Natural killer cell (primary cell): ENCODE measurements at regions not wholly inside any gene's neighbourhood (a gene's known extent, or its start where the extent isn't known, plus 50 kb on each side); places are given as distances from the start of the nearest gene placed in this dataset.

ENCODE experiments used
- ATAC-seq, 3 donors: fragments of 150-1000 bp in 2 of 3; fragments of 200-7000 bp in 1 of 3; cut with Tn5 transposase; 1 replicate in 1 of 3; 2 replicates in 2 of 3; pipeline ENCODE4 v1.10.0; 2021; ENCODE audit warnings: mild to moderate bottlenecking in 2 of 3, moderate library complexity in 2 of 3
- DNase-seq, 2 donors: peaks; one replicate each; pipeline versions ENCODE4 v3.0.0 to v3.0.0-alpha.2; 2013 to 2021; ENCODE audit warnings: mixed read lengths in 1 of 2
- H3K27ac ChIP-seq: one replicate; pipeline ENCODE4 v1.5.1; 2013; ENCODE audit warnings: mild to moderate bottlenecking, low read length
- H3K27me3 ChIP-seq: one replicate; pipeline ENCODE4 v1.6.1; 2013; ENCODE audit warnings: low read length; ENCODE audit not compliant: control insufficient read depth, insufficient read depth
- H3K36me3 ChIP-seq: one replicate; pipeline ENCODE4 v1.6.1; 2013; ENCODE audit warnings: low read length; ENCODE audit not compliant: control insufficient read depth, insufficient read depth
- H3K4me1 ChIP-seq: one replicate; pipeline ENCODE4 v1.6.1; 2013; ENCODE audit warnings: low read length; ENCODE audit not compliant: control insufficient read depth, insufficient read depth
- H3K4me3 ChIP-seq: one replicate; pipeline ENCODE4 v1.5.1; 2013; ENCODE audit warnings: low read length
- H3K9me3 ChIP-seq: one replicate; pipeline ENCODE4 v1.6.1; 2013; ENCODE audit warnings: low read length; ENCODE audit not compliant: control insufficient read depth, insufficient read depth
- H3K27ac Mint-ChIP-seq, 2 donors: one replicate each; pipeline ENCODE4 v1.8.0; 2022; ENCODE audit warnings: mild to moderate bottlenecking in 2 of 2, mixed read lengths in 2 of 2, moderate library complexity in 1 of 2
- H3K27me3 Mint-ChIP-seq, 2 donors: one replicate each; pipeline ENCODE4 v1.8.0; 2022; ENCODE audit warnings: low read depth in 2 of 2, mixed read lengths in 2 of 2
- H3K36me3 Mint-ChIP-seq: one replicate; pipeline ENCODE4 v1.8.0; 2022; ENCODE audit warnings: mixed read lengths
- H3K4me1 Mint-ChIP-seq, 2 donors: one replicate each; pipeline ENCODE4 v1.8.0; 2022; ENCODE audit warnings: mixed read lengths in 2 of 2
- H3K4me3 Mint-ChIP-seq: one replicate; pipeline ENCODE4 v1.8.0; 2022; ENCODE audit warnings: mild to moderate bottlenecking, moderate library complexity, mixed read lengths
- H3K9me3 Mint-ChIP-seq, 2 donors: one replicate each; pipeline ENCODE4 v1.8.0; 2022; ENCODE audit warnings: mixed read lengths in 2 of 2
- WGBS: methylation state at CpG from one replicate; pipeline ENCODE4 v1.1.7; 2013; ENCODE audit warnings: missing lambda C conversion rate; ENCODE audit not compliant: insufficient coverage; 5-methylcytosine and 5-hydroxymethylcytosine counted together
- intact Hi-C: fragments of 100-400 bp; cut with micrococcal nuclease; formaldehyde crosslinking; loops from one replicate; pipeline ENCODE4 v1.14.2; 2022
- TF ChIP-seq, protein P1 (sequence below): fragments of 200-600 bp; IDR thresholded peaks from one replicate; pipeline ENCODE4 v1.8.0; 2022; ENCODE audit warnings: antibody characterized with exemption

DNA sequence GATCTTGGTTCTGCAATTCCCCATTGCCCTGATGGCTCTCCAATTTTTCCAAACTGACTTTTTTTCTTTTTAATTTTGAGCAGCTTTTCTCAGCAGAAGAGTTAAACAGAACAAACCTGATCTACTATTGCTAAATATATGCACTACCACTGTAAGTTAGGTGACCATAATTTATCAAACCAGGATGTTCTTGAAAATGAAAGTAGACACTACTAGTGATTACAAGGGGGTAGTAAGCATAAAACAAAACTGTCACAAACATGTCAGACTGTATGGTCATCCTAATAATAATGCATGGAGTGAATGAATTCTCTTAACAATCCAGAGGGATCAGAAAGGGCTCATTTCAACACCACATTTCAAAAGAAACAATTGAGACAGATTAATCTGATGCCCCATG, 183.0 kb upstream of the FOXN3 start:
- intact Hi-C loops, result no loop called here
- peaks cover 3% of the 10 kb centered on the region for H3K36me3 ChIP-seq
- TF ChIP-seq, protein P1, sequence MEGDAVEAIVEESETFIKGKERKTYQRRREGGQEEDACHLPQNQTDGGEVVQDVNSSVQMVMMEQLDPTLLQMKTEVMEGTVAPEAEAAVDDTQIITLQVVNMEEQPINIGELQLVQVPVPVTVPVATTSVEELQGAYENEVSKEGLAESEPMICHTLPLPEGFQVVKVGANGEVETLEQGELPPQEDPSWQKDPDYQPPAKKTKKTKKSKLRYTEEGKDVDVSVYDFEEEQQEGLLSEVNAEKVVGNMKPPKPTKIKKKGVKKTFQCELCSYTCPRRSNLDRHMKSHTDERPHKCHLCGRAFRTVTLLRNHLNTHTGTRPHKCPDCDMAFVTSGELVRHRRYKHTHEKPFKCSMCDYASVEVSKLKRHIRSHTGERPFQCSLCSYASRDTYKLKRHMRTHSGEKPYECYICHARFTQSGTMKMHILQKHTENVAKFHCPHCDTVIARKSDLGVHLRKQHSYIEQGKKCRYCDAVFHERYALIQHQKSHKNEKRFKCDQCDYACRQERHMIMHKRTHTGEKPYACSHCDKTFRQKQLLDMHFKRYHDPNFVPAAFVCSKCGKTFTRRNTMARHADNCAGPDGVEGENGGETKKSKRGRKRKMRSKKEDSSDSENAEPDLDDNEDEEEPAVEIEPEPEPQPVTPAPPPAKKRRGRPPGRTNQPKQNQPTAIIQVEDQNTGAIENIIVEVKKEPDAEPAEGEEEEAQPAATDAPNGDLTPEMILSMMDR, result no peak
- no peak overlapping the region for H3K4me3 ChIP-seq
- H3K27ac Mint-ChIP-seq, result peak overlapping the region; percentile 87 to 93
- H3K4me1 ChIP-seq, result peaks cover 2% of the 10 kb centered on the region
- ATAC-seq (peak; percentile 55 to 67 (median 65)), DNase-seq (no peak)
- H3K27ac ChIP-seq, result peak overlapping the region; percentile 65
- no peaks in the 10 kb centered on the region for H3K27me3 Mint-ChIP-seq
- H3K27me3 ChIP-seq, result no peaks in the 10 kb centered on the region
- H3K9me3 ChIP-seq, result peaks cover 6% of the 10 kb centered on the region
- H3K9me3 Mint-ChIP-seq, result peaks cover 0 to 15% of the 10 kb centered on the region in 2 donors
- peaks cover 29% of the 10 kb centered on the region for H3K36me3 Mint-ChIP-seq
- peaks cover 46 to 54% of the 10 kb centered on the region in 2 donors for H3K4me1 Mint-ChIP-seq
- peak overlapping the region; percentile 85 for H3K4me3 Mint-ChIP-seq

DNA sequence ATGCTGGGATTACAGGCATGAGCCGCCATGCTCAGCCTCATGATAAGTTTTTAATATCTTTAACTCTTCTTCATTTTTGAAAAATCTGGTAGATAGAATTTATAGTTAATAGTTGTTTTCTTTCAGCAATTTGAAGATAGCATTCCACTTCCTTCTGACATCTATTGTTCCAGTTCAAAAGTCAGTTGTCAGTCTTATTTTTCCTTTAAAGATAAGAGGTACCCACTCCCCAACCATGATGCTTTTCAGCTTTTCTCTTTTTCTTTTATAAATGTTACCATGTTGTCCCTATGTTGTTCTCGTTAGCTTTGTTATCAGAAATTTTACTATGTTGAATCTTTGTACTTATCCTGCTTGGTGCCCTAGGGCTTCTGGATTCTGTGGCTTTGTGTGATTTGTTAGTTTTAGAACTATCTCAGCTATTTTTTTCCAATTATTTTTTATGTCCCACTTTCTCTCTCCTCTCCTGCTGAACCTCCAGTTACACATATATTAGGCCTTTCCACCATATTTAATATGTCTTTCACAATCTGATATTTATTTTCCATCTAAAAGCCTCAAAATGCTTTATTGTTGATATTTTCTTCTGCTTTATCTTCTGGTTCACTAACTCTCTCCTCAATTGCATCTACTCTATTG, 181.6 kb upstream of the FOXN3 start:
- TF ChIP-seq, protein P1, result no peak
- no CpG with 5 or more reads among the region's 2 CpGs for WGBS
- Mint-ChIP-seq H3K36me3 (peaks cover 25% of the 10 kb centered on the region), H3K4me1 (peaks cover 32 to 40% of the 10 kb centered on the region in 2 donors), H3K27me3 (no peaks in the 10 kb centered on the region), H3K27ac (peak overlapping the region; percentile 87 to 93), H3K4me3 (peak overlapping the region; percentile 5), H3K9me3 (peaks cover 0 to 15% of the 10 kb centered on the region in 2 donors)
- peaks cover 2% of the 10 kb centered on the region for H3K4me1 ChIP-seq
- H3K4me3 ChIP-seq, result no peak overlapping the region
- H3K9me3 ChIP-seq, result peaks cover 6% of the 10 kb centered on the region
- peaks cover 3% of the 10 kb centered on the region for H3K36me3 ChIP-seq
- intact Hi-C loops, result no loop called here
- no peaks in the 10 kb centered on the region for H3K27me3 ChIP-seq
- no peak overlapping the region for H3K27ac ChIP-seq
- peak in 1 of 3 donors; percentile 46 for ATAC-seq
- DNase-seq, result peak in 1 of 2 donors; percentile 25

GRCh38 chr14:89592961-89593360, 175.9 kb upstream of the FOXN3 start:
- ATAC-seq, result no peak
- Mint-ChIP-seq H3K9me3 (peaks cover 4 to 14% of the 10 kb centered on the region in 2 donors), H3K4me3 (no peak overlapping the region), H3K27ac (peak overlapping the region in 1 of 2 donors; percentile 7), H3K36me3 (peaks cover 14% of the 10 kb centered on the region), H3K27me3 (no peaks in the 10 kb centered on the region), H3K4me1 (peaks cover 46 to 48% of the 10 kb centered on the region in 2 donors)
- no peak overlapping the region for H3K27ac ChIP-seq
- DNase-seq, result no peak
- peaks cover 3% of the 10 kb centered on the region for H3K9me3 ChIP-seq
- H3K36me3 ChIP-seq, result peaks cover 2% of the 10 kb centered on the region
- H3K27me3 ChIP-seq, result no peaks in the 10 kb centered on the region
- intact Hi-C loops, result no loop called here
- H3K4me1 ChIP-seq, result peaks cover 13% of the 10 kb centered on the region
- TF ChIP-seq, protein P1, result no peak
- H3K4me3 ChIP-seq, result no peak overlapping the region
